Esophagus squamous epithelium (tissue), 5 donors: ENCODE measurements at regions not wholly inside any gene's neighbourhood (a gene's known extent, or its start where the extent isn't known, plus 50 kb on each side); places are given as distances from the start of the nearest gene placed in this dataset.

Source experiments
- DNase-seq: peaks from one replicate; lab custom pipeline; 2025; lab: John Stamatoyannopoulos, UW
- H3K27ac ChIP-seq, 4 donors: fragments of 200-600 bp; sonication (generic); one replicate each; pipeline ENCODE4 v1.5.1; 2016 to 2019; ENCODE audit warnings: mild to moderate bottlenecking in 1 of 4
- H3K27me3 ChIP-seq, 4 donors: fragments of 200-600 bp; sonication (generic); 1 replicate in 3 of 4; 2 replicates in 1 of 4; pipeline versions ENCODE4 v1.5.1 to v1.6.0; 2017 to 2021; ENCODE audit warnings: antibody characterized with exemption in 1 of 4
- H3K36me3 ChIP-seq, 3 donors: fragments of 200-600 bp; sonication (generic); one replicate each; pipeline ENCODE4 v1.5.1; 2016 to 2019
- H3K4me1 ChIP-seq, 3 donors: fragments of 200-600 bp; sonication (generic); one replicate each; pipeline ENCODE4 v1.5.1; 2017 to 2019
- H3K4me3 ChIP-seq, 4 donors: fragments of 200-600 bp; sonication (generic); 1 replicate in 3 of 4; 2 replicates in 1 of 4; pipeline ENCODE4 v1.5.1; 2016 to 2019; ENCODE audit warnings: mild to moderate bottlenecking in 2 of 4, moderate library complexity in 1 of 4
- H3K9me3 ChIP-seq, 3 donors: fragments of 200-600 bp; sonication (generic); one replicate each; pipeline ENCODE4 v1.5.1; 2016 to 2019
- POLR2A ChIP-seq, 4 donors: fragments of 450-650 bp; IDR thresholded peaks; one replicate each; pipeline ENCODE4 v1.6.1; 2017; ENCODE audit warnings: antibody characterized with exemption in 4 of 4, mild to moderate bottlenecking in 4 of 4, moderate library complexity in 3 of 4
- WGBS, 2 donors: methylation state at CpG; one replicate each; pipeline ENCODE4 v1.1.5; 2018; 5-methylcytosine and 5-hydroxymethylcytosine counted together
- intact Hi-C: fragments of 100-400 bp; cut with DNase I; formaldehyde crosslinking; loops from one replicate; pipeline ENCODE4 v1.15.0; 2022
- TF ChIP-seq, protein P1 (sequence below), 6 experiments: fragments of 450-650 bp in 4 of 6; fragments of 200-600 bp in 2 of 6; sonication (generic) in 2 of 6; IDR thresholded peaks; one replicate each; pipeline ENCODE4 v1.5.1; 2016 to 2019; ENCODE audit warnings: antibody characterized with exemption in 6 of 6, mild to moderate bottlenecking in 4 of 6, moderate library complexity in 4 of 6
- donor health status: DM: yes; HTN: yes; CAD: no.

DNA sequence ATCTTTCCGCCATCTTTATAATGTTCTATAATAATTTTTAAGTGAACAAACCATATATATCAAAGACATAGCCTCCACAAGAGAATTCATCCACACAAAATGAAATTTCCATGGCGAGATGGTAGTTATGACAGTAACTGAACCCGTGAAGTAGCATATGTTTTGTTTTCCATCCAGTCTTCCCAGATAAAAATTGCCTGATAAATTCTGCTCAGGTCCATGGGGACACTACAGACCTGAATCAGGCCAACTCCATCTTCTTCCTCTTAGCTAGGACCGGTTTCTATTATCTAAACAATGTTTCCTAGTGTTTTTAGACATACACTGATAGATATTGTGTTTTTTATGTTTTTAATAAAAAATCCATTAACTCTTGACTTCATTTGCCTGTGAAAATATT, 235.7 kb downstream of the PLK2 start:
- no peak for DNase-seq
- no peaks in the 10 kb centered on the region for H3K4me1 ChIP-seq
- no peaks in the 10 kb centered on the region for H3K9me3 ChIP-seq
- TF ChIP-seq, protein P1, sequence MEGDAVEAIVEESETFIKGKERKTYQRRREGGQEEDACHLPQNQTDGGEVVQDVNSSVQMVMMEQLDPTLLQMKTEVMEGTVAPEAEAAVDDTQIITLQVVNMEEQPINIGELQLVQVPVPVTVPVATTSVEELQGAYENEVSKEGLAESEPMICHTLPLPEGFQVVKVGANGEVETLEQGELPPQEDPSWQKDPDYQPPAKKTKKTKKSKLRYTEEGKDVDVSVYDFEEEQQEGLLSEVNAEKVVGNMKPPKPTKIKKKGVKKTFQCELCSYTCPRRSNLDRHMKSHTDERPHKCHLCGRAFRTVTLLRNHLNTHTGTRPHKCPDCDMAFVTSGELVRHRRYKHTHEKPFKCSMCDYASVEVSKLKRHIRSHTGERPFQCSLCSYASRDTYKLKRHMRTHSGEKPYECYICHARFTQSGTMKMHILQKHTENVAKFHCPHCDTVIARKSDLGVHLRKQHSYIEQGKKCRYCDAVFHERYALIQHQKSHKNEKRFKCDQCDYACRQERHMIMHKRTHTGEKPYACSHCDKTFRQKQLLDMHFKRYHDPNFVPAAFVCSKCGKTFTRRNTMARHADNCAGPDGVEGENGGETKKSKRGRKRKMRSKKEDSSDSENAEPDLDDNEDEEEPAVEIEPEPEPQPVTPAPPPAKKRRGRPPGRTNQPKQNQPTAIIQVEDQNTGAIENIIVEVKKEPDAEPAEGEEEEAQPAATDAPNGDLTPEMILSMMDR (IDR thresholded peaks at IDR 0.05) = no peak
- TF ChIP-seq POLR2A (IDR thresholded peaks at IDR 0.05) = no peak
- 63 to 67% methylated on average over 4 of the region's 4 CpGs for WGBS, 2 donors
- no peaks in the 10 kb centered on the region for H3K36me3 ChIP-seq
- H3K4me3 ChIP-seq = no peak overlapping the region
- intact Hi-C loops = no loop called here
- H3K27ac ChIP-seq = peak overlapping the region in 1 of 4 donors; percentile 4
- no peaks in the 10 kb centered on the region for H3K27me3 ChIP-seq

DNA sequence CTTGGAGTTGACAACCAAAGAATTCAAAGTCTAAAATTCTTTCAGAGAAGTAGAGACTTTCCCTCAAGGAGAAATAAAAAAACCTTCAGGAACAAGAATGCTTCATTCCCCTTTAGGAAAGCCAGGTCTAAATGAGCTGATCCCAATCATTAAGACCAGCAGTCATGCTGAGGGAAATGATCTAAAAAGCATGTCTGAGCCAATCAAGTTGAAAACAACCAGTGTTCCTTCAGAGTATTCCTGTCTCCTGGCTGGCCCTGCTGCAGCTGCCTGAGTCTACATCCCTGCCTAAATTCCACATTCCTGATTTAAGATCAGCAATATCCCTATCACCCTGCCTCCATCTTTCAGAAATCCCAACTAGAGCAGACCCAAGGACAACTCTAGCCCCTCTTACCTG, 244.5 kb downstream of the PLK2 start:
- Histone ChIP-seq H3K9me3 (no peaks in the 10 kb centered on the region), H3K4me3 (no peak overlapping the region), H3K36me3 (no peaks in the 10 kb centered on the region), H3K4me1 (no peaks in the 10 kb centered on the region), H3K27ac (no peak overlapping the region), H3K27me3 (no peaks in the 10 kb centered on the region)
- DNase-seq = no peak
- intact Hi-C loops = no loop called here
- TF ChIP-seq, protein P1 (IDR thresholded peaks at IDR 0.05) = no peak
- TF ChIP-seq POLR2A (IDR thresholded peaks at IDR 0.05) = no peak

DNA sequence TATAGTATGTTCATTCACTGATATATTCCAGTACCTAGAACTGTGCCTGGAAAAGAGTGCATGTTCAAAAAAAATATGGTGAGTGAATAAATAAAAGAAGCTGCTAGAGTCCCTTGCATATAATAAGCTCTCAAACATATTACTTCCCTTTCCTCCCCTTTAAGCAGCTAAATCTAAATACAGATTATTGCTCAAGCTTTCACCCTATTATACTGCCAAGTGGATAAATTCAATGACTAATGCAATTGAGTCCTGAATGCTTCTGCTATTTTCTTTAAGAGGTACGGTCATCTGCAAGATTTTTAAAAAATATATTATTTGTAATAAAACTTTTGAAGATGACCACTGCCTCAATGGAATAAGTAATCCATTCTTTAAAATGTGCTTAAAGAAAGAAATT, 248.4 kb downstream of the PLK2 start:
- Histone ChIP-seq H3K4me1 (no peaks in the 10 kb centered on the region), H3K27me3 (no peaks in the 10 kb centered on the region), H3K27ac (no peak overlapping the region), H3K36me3 (no peaks in the 10 kb centered on the region), H3K9me3 (no peaks in the 10 kb centered on the region), H3K4me3 (no peak overlapping the region)
- TF ChIP-seq, protein P1 (IDR thresholded peaks at IDR 0.05) = no peak
- TF ChIP-seq POLR2A (IDR thresholded peaks at IDR 0.05) = no peak
- no peak for DNase-seq
- 64 to 68% methylated on average over 1 of the region's 1 CpG for WGBS, 2 donors
- intact Hi-C loops = no loop called here

DNA sequence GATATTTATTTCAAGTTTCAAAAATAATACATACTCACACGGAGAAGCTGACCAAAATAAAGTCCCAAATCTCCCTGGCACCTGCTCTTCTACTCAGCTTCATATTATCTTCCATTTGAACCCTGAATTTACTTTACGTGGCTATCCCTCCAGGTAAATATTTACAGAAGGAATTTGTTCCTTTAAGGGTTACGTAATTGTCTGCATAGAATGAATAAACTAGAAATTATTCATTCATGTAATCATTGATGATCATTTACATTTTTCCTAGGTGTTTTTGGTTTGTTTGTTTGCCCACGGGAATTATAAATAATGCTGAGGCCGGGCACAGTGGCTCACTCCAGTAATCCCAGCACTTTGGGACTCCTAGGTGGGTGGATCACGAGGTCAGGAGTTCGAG, 251.2 kb downstream of the PLK2 start:
- no peak for DNase-seq
- intact Hi-C loops = no loop called here
- no peaks in the 10 kb centered on the region for H3K36me3 ChIP-seq
- no peaks in the 10 kb centered on the region for H3K4me1 ChIP-seq
- TF ChIP-seq, protein P1 (IDR thresholded peaks at IDR 0.05) = no peak
- TF ChIP-seq POLR2A (IDR thresholded peaks at IDR 0.05) = no peak
- no peak overlapping the region for H3K4me3 ChIP-seq
- H3K9me3 ChIP-seq = no peaks in the 10 kb centered on the region
- no peak overlapping the region for H3K27ac ChIP-seq
- no peaks in the 10 kb centered on the region for H3K27me3 ChIP-seq
- WGBS, 2 donors = 80 to 85% methylated on average over 7 of the region's 7 CpGs

DNA sequence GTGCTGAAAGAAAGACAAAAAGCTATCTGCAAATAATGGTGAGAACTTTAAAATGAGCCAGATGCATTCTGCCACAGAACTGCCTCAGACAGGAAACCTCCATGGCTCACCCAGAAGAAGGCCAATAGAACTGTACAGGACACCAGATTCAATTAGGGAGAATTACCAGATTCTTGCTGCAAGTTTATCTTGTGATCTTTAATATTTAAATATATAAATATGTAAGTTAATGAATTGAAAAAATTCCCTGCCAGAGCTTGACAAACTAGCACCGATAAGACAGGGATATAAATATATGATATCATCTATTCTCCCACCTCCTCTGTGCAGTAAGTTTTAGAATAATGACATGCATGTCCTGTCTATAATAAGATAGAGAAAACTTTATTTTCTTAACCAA, 252.8 kb downstream of the PLK2 start:
- TF ChIP-seq, protein P1 (IDR thresholded peaks at IDR 0.05) = no peak
- TF ChIP-seq POLR2A (IDR thresholded peaks at IDR 0.05) = no peak
- Histone ChIP-seq H3K27ac (no peak overlapping the region), H3K4me3 (no peak overlapping the region), H3K9me3 (no peaks in the 10 kb centered on the region), H3K36me3 (no peaks in the 10 kb centered on the region), H3K4me1 (peaks cover 0 to 3% (median 0%) of the 10 kb centered on the region in 3 donors), H3K27me3 (no peaks in the 10 kb centered on the region)
- no peak for DNase-seq
- intact Hi-C loops = no loop called here
- WGBS, 2 donors = 45 to 56% methylated on average over 1 of the region's 1 CpG
